K562 (cell line): ENCODE measurements at regions not wholly inside any gene's neighbourhood (a gene's known extent, or its start where the extent isn't known, plus 50 kb on each side); places are given as distances from the start of the nearest gene placed in this dataset.

ENCODE experiments used
- EP300 ChIP-seq: IDR thresholded peaks from 2 replicates; pipeline ENCODE4 v1.6.1; 2012; ENCODE audit warnings: low read length, improper control_type of control experiment
- ETS1 ChIP-seq: conservative IDR thresholded peaks from 2 replicates; pipeline ENCODE4 v1.6.1; 2011; ENCODE audit warnings: low read depth, mild to moderate bottlenecking, low read length; ENCODE audit not compliant: control insufficient read depth
- MTF1 ChIP-seq: fragments of 250-450 bp; sonication (Bioruptor Pico); IDR thresholded peaks from 2 replicates; pipeline ENCODE4 v1.9.0; 2021; ENCODE audit warnings: moderate library complexity, mild to moderate bottlenecking, inconsistent platforms, borderline replicate concordance
- YY1 ChIP-seq, 3 experiments: IDR thresholded peaks; 2 replicates each; pipeline ENCODE4 v1.6.1; 2011; ENCODE audit warnings: low read length in 2 of 3, mild to moderate bottlenecking in 2 of 3, moderate library complexity in 2 of 3, borderline replicate concordance in 1 of 3, control low read depth in 1 of 3, low read depth in 1 of 3; ENCODE audit not compliant: insufficient read depth in 3 of 3, insufficient replicate concordance in 2 of 3, control insufficient read depth in 1 of 3, insufficient read length in 1 of 3; ENCODE audit errors: extremely low read depth in 1 of 3

- TF ChIP-seq EP300 = no peak
- TF ChIP-seq ETS1 = no peak
- no peak for TF ChIP-seq YY1 (IDR thresholded peaks at IDR 0.05; ENCODE audit: borderline replicate concordance in 1 of 3, control insufficient read depth in 1 of 3, extremely low read depth in 1 of 3, insufficient read depth in 3 of 3, insufficient read length in 1 of 3, insufficient replicate concordance in 2 of 3, low read depth in 1 of 3, low read length in 2 of 3)
- no peak for TF ChIP-seq MTF1
Measured at GRCh38 chr4:169915545-169915944, 110.7 kb downstream of the MFAP3L start.
